Loucy (cell line): ENCODE measurements at regions not wholly inside any gene's neighbourhood (a gene's known extent, or its start where the extent isn't known, plus 50 kb on each side); places are given as distances from the start of the nearest gene placed in this dataset.

Source experiments
- H2AFZ ChIP-seq: fragments of 200-600 bp; sonication (generic); 2 replicates; pipeline ENCODE4 v1.6.0; 2016; ENCODE audit warnings: antibody characterized with exemption, mild to moderate bottlenecking, low read length, moderate library complexity
- H3F3A ChIP-seq: fragments of 200-600 bp; 2 replicates; pipeline ENCODE4 v1.6.0; 2016; ENCODE audit warnings: antibody characterized with exemption, low read depth, mild to moderate bottlenecking
- H3K27me3 ChIP-seq: fragments of 200-600 bp; sonication (generic); 2 replicates; pipeline ENCODE4 v1.6.1; 2014; ENCODE audit warnings: low read length, mild to moderate bottlenecking; ENCODE audit not compliant: insufficient read depth, poor library complexity, severe bottlenecking
- H3K36me3 ChIP-seq: fragments of 200-600 bp; sonication (generic); 2 replicates; pipeline ENCODE4 v1.6.1; 2016; ENCODE audit warnings: low read length; ENCODE audit not compliant: insufficient read depth
- H3K4me1 ChIP-seq: fragments of 200-600 bp; sonication (generic); 2 replicates; pipeline ENCODE4 v1.5.1; 2014; ENCODE audit warnings: low read length, mild to moderate bottlenecking; ENCODE audit not compliant: insufficient read depth, poor library complexity, severe bottlenecking
- H3K4me2 ChIP-seq: fragments of 200-600 bp; sonication (generic); 2 replicates; pipeline ENCODE4 v1.6.0; 2014; ENCODE audit warnings: antibody characterized with exemption, low read length, low read depth, mild to moderate bottlenecking; ENCODE audit not compliant: poor library complexity, severe bottlenecking
- H3K4me3 ChIP-seq: fragments of 200-600 bp; sonication (generic); 2 replicates; pipeline ENCODE4 v1.5.1; 2014; ENCODE audit warnings: low read length, mild to moderate bottlenecking, mixed read lengths; ENCODE audit not compliant: poor library complexity, severe bottlenecking
- H3K79me2 ChIP-seq: fragments of 200-600 bp; sonication (generic); 2 replicates; pipeline ENCODE4 v1.6.1; 2014; ENCODE audit warnings: low read length; ENCODE audit not compliant: insufficient read depth
- H3K9ac ChIP-seq: fragments of 200-600 bp; sonication (generic); 2 replicates; pipeline ENCODE4 v1.6.0; 2014; ENCODE audit warnings: mild to moderate bottlenecking, low read depth, low read length, moderate library complexity; ENCODE audit not compliant: poor library complexity, severe bottlenecking
- H3K9me2 ChIP-seq: fragments of 200-600 bp; sonication (generic); replicated peaks from 2 replicates; pipeline ENCODE4 v1.6.1; 2016; ENCODE audit warnings: low read depth, low read length, mixed read lengths
- H3K9me3 ChIP-seq: fragments of 200-600 bp; sonication (generic); 2 replicates; pipeline ENCODE4 v1.6.1; 2014; ENCODE audit warnings: mild to moderate bottlenecking, antibody characterized with exemption, low read length, low read depth; ENCODE audit not compliant: insufficient read depth
- H4K20me1 ChIP-seq: fragments of 200-600 bp; sonication (generic); 2 replicates; pipeline ENCODE4 v1.6.0; 2014; ENCODE audit warnings: antibody characterized with exemption, low read length, mild to moderate bottlenecking; ENCODE audit not compliant: insufficient read depth, poor library complexity, severe bottlenecking
- EZH2phosphoT487 ChIP-seq: fragments of 200-600 bp; IDR thresholded peaks from 2 replicates; pipeline ENCODE4 v1.6.1; 2018; ENCODE audit warnings: antibody characterized with exemption, mild to moderate bottlenecking, moderate library complexity, borderline replicate concordance
- TF ChIP-seq, protein P1 (sequence below): fragments of 200-600 bp; sonication (generic); conservative IDR thresholded peaks from 2 replicates; pipeline ENCODE4 v1.5.1; 2014; ENCODE audit warnings: mild to moderate bottlenecking, antibody characterized with exemption, low read length

DNA sequence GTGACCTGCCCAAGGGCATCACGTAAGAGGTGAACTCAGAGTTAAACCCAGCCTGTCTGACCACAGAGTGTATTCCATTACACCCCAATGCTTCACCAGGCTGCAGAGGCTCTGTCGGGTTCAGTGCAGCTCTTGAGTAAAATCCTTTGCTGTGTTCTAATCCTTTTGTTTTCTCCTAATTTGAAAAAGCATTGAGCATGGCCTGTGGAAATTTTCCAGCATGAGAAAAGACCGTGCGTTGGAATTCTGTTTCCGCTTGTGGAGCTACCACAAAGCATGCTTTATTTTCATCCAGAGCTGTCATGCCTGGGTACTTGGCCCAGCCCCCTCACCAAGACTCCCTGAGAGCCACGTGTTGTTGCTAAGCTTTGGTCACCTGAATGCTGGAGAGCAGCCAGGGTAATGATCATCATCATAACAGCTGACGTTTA, 317.6 kb downstream of the PRDM2 start:
- Histone ChIP-seq H3K9me3 (no peaks in the 10 kb centered on the region), H3K4me3 (no peak overlapping the region)

DNA sequence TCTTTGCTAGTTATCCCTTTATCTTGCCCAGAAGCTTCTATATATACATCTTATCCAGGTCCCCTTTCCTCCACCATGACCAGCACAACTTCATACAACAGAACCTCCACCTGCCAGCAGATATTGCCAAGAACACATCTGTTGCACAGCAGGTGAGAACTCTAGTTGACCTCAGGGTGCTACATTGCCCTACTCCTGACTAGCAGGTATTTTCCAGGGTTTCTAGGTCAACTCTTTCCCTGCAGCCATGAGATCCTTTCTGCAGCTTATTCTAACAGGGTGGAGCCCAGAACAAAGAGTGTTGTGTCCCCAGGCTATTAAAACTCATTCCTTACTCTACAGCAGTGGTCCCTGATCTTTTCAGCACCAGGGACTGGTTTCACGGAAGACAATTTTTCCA, 319.5 kb downstream of the PRDM2 start:
- H4K20me1 ChIP-seq = no peaks in the 10 kb centered on the region
- no peaks in the 10 kb centered on the region for H3K4me1 ChIP-seq
- H3K9me3 ChIP-seq = no peaks in the 10 kb centered on the region
- H3K9me2 ChIP-seq = no peaks in the 10 kb centered on the region
- H2AFZ ChIP-seq = no peak overlapping the region
- TF ChIP-seq, protein P1, sequence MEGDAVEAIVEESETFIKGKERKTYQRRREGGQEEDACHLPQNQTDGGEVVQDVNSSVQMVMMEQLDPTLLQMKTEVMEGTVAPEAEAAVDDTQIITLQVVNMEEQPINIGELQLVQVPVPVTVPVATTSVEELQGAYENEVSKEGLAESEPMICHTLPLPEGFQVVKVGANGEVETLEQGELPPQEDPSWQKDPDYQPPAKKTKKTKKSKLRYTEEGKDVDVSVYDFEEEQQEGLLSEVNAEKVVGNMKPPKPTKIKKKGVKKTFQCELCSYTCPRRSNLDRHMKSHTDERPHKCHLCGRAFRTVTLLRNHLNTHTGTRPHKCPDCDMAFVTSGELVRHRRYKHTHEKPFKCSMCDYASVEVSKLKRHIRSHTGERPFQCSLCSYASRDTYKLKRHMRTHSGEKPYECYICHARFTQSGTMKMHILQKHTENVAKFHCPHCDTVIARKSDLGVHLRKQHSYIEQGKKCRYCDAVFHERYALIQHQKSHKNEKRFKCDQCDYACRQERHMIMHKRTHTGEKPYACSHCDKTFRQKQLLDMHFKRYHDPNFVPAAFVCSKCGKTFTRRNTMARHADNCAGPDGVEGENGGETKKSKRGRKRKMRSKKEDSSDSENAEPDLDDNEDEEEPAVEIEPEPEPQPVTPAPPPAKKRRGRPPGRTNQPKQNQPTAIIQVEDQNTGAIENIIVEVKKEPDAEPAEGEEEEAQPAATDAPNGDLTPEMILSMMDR = no peak
- TF ChIP-seq EZH2phosphoT487 = no peak
- H3K27me3 ChIP-seq = no peaks in the 10 kb centered on the region
- H3K4me3 ChIP-seq = no peak overlapping the region
- no peaks in the 10 kb centered on the region for H3K79me2 ChIP-seq
- no peak overlapping the region for H3K9ac ChIP-seq
- no peak overlapping the region for H3K4me2 ChIP-seq
- no peaks in the 10 kb centered on the region for H3F3A ChIP-seq
- no peaks in the 10 kb centered on the region for H3K36me3 ChIP-seq

More for the DNA sequence above, 317.6 kb downstream of the PRDM2 start:
- Histone ChIP-seq H3K4me2 (no peak overlapping the region), H3F3A (no peaks in the 10 kb centered on the region), H4K20me1 (no peaks in the 10 kb centered on the region), H3K36me3 (no peaks in the 10 kb centered on the region), H2AFZ (no peak overlapping the region), H3K27me3 (no peaks in the 10 kb centered on the region), H3K9me2 (no peaks in the 10 kb centered on the region), H3K79me2 (no peaks in the 10 kb centered on the region), H3K9ac (no peak overlapping the region), H3K4me1 (no peaks in the 10 kb centered on the region)
- TF ChIP-seq, protein P1 = no peak
- TF ChIP-seq EZH2phosphoT487 = no peak

DNA sequence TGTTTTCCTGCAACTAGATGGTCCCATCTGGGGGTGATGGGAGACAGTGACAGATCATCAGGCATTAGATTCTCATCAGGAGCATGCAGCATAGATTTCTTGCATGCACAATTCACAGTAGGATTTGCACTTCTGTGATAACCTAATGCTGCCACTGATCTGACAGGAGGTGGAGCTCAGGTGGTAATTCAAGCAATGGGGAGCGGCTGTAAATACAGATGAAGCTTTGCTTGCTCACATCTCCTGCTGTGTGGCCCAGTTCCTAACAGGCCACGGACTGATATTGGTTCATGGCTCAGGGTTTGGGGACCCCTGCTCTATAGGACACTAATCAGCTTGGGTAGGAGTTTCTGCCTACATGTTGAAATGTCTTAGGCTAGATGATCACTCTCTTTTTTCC, 320.0 kb downstream of the PRDM2 start:
- no peaks in the 10 kb centered on the region for H3K4me1 ChIP-seq
- no peaks in the 10 kb centered on the region for H3K9me3 ChIP-seq
- TF ChIP-seq, protein P1 = no peak
- no peak for TF ChIP-seq EZH2phosphoT487
- no peak overlapping the region for H2AFZ ChIP-seq
- H3K9ac ChIP-seq = no peak overlapping the region
- no peaks in the 10 kb centered on the region for H3K79me2 ChIP-seq
- no peaks in the 10 kb centered on the region for H3F3A ChIP-seq
- H3K36me3 ChIP-seq = no peaks in the 10 kb centered on the region
- H3K9me2 ChIP-seq = no peaks in the 10 kb centered on the region
- no peaks in the 10 kb centered on the region for H4K20me1 ChIP-seq
- H3K4me3 ChIP-seq = no peak overlapping the region
- H3K27me3 ChIP-seq = no peaks in the 10 kb centered on the region
- H3K4me2 ChIP-seq = no peak overlapping the region
